ENCODE measurements at regions not wholly inside any gene's neighbourhood (a gene's known extent, or its start where the extent isn't known, plus 50 kb on each side); places are given as distances from the start of the nearest gene placed in this dataset.

- H4K20me1 ChIP-seq (ENCODE audit: control insufficient read depth, insufficient read depth, insufficient read length) = no peaks in the 10 kb centered on the region
- H3K4me3 Mint-ChIP-seq = no peak overlapping the region
- no peak overlapping the region for H3K4ac ChIP-seq (ENCODE audit: low read depth, low read length)
- no CpG with 5 or more reads among the region's 15 CpGs for WGBS (ENCODE audit: extremely low coverage, insufficient read length, low lambda C conversion rate)
- no peaks in the 10 kb centered on the region for H3K36me3 Mint-ChIP-seq (ENCODE audit: insufficient read depth in 1 of 3, low read depth in 3 of 3)
- no peak overlapping the region for H4K91ac ChIP-seq (ENCODE audit: insufficient read length, low read depth, low read length)
- H2AK5ac ChIP-seq (ENCODE audit: insufficient read length, low read length) = no peak overlapping the region
- no peak overlapping the region for H2BK15ac ChIP-seq (ENCODE audit: low read depth, low read length)
- H3K4me1 Mint-ChIP-seq = no peaks in the 10 kb centered on the region
- H3K27me3 Mint-ChIP-seq (ENCODE audit: low read depth) = no peaks in the 10 kb centered on the region
- no peak overlapping the region for H2BK12ac ChIP-seq (ENCODE audit: insufficient read length, low read depth, low read length)
- H2AFZ ChIP-seq (ENCODE audit: low read length) = no peak overlapping the region
- H3K27ac Mint-ChIP-seq = no peak overlapping the region
- no peaks in the 10 kb centered on the region for H3K79me2 ChIP-seq (ENCODE audit: insufficient read depth, low read length)
- H2BK20ac ChIP-seq (ENCODE audit: low read depth, low read length, poor library complexity, severe bottlenecking) = no peak overlapping the region
- H3K9ac ChIP-seq (ENCODE audit: extremely low read depth, insufficient read length, low read length) = no peak overlapping the region
- TF ChIP-seq, protein P1, sequence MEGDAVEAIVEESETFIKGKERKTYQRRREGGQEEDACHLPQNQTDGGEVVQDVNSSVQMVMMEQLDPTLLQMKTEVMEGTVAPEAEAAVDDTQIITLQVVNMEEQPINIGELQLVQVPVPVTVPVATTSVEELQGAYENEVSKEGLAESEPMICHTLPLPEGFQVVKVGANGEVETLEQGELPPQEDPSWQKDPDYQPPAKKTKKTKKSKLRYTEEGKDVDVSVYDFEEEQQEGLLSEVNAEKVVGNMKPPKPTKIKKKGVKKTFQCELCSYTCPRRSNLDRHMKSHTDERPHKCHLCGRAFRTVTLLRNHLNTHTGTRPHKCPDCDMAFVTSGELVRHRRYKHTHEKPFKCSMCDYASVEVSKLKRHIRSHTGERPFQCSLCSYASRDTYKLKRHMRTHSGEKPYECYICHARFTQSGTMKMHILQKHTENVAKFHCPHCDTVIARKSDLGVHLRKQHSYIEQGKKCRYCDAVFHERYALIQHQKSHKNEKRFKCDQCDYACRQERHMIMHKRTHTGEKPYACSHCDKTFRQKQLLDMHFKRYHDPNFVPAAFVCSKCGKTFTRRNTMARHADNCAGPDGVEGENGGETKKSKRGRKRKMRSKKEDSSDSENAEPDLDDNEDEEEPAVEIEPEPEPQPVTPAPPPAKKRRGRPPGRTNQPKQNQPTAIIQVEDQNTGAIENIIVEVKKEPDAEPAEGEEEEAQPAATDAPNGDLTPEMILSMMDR (conservative IDR thresholded peaks at IDR 0.05) = no peak
- no peak overlapping the region for H3K56ac ChIP-seq (ENCODE audit: insufficient read length, low read depth, low read length)
- no peak overlapping the region for H3K4me2 ChIP-seq (ENCODE audit: insufficient read depth, insufficient read length, low read length)
- H3K4me1 ChIP-seq (ENCODE audit: insufficient read depth, low read length) = no peaks in the 10 kb centered on the region
- H3K27ac ChIP-seq (ENCODE audit: insufficient read length, low read depth, low read length) = no peak overlapping the region
- no peak for DNase-seq
- no peak overlapping the region for H3K18ac ChIP-seq (ENCODE audit: insufficient read length, low read depth, low read length)
- peaks cover 0 to 5% of the 10 kb centered on the region in 2 experiments; a peak in 3 of 5 replicates for H3K9me3 Mint-ChIP-seq
- H3K14ac ChIP-seq (ENCODE audit: insufficient read depth, low read length) = no peak overlapping the region
- H4K8ac ChIP-seq (replicated peaks; ENCODE audit: insufficient read length, low read depth, low read length) = no peak overlapping the region
- no peaks in the 10 kb centered on the region for H3K9me3 ChIP-seq (ENCODE audit: control insufficient read depth, low read depth, low read length)
- H2BK120ac ChIP-seq (ENCODE audit: low read depth, low read length, poor library complexity, severe bottlenecking) = no peak overlapping the region
- no peak overlapping the region for H4K5ac ChIP-seq (ENCODE audit: insufficient read length, low read depth, low read length)
- H3K79me1 ChIP-seq (ENCODE audit: insufficient read depth, low read depth, low read length, poor library complexity, severe bottlenecking) = no peaks in the 10 kb centered on the region
- no peak overlapping the region for H3T11ph ChIP-seq (ENCODE audit: low read length)
- H3K27me3 ChIP-seq (ENCODE audit: insufficient read depth, low read length) = no peaks in the 10 kb centered on the region
- no peaks in the 10 kb centered on the region for H3K23me2 ChIP-seq (ENCODE audit: insufficient read length, low read depth, low read length, poor library complexity, severe bottlenecking)
- H3K23ac ChIP-seq (ENCODE audit: insufficient read length, low read depth, low read length) = no peak overlapping the region
- H2BK5ac ChIP-seq (ENCODE audit: insufficient read length, low read length) = no peak overlapping the region
Measured at GRCh38 chr5:29905626-29906353, 1287.7 kb upstream of the CDH6 start.

Data from H9 (cell line).